HG03342 (cell line): ENCODE measurements at regions not wholly inside any gene's neighbourhood (a gene's known extent, or its start where the extent isn't known, plus 50 kb on each side); places are given as distances from the start of the nearest gene placed in this dataset.
"Not testable (repeated sequence)": the region's sequence is repeated elsewhere in the genome, so short reads cannot be mapped to it uniquely, and the experiment has no call there.

ENCODE experiments used
- ATAC-seq: cut with Tn5 transposase; IDR thresholded peaks from one replicate; pipeline ENCODE4 v1.9.1; 2021; ENCODE audit warnings: mild to moderate bottlenecking, moderate library complexity; ENCODE audit not compliant: unreplicated experiment

DNA sequence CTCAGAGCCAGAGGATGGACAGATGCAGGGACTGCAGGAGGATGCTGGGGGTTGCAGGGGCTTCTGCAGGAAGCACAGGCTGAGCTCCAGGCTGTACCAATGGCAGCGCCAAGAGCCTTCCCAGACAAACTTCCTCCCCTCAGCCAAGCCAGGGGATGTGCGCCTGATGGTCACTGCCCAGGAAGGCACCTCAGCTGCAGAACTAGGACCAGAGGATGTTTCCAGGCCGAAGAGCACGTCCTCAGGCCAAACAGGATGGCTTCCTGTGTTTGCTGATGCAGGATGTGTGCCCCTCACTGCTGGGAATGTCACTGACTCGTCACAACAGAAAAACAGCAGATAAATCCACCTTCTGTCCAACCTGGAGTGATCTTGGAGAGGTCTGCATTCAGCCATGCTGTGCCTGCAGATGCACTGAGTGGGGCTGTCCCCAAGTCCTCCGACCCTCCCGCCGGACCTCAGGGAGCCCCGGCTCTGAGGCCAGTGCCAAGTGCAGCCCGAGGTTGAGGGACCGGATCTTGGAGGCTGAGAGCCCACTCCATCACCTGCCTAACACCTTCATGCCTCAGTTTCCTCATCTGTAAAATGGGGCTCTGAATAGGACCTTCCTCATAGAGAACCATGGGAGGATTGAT lies 152.5 kb upstream of the CHST15 start:
- no peak for ATAC-seq

DNA sequence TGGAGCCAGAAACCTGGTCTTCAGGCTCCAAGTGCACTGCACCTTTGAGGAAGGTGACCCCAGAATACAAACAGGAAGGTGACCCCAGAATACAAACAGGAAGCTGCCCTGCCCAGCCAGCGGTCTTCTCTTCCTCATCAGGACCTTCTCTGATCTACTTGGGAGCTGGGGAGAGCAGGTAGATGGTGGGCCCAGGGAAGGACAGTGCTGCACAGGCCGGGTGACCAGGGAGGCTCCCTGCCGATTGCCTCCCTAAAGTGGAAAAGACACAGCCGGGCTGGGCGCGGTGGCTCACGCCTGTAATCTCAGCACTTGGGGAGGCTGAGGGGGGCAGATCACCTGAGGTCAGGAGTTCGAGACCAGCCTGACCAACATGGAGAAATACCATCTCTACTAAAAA lies 151.8 kb upstream of the CHST15 start:
- ATAC-seq = no peak

DNA sequence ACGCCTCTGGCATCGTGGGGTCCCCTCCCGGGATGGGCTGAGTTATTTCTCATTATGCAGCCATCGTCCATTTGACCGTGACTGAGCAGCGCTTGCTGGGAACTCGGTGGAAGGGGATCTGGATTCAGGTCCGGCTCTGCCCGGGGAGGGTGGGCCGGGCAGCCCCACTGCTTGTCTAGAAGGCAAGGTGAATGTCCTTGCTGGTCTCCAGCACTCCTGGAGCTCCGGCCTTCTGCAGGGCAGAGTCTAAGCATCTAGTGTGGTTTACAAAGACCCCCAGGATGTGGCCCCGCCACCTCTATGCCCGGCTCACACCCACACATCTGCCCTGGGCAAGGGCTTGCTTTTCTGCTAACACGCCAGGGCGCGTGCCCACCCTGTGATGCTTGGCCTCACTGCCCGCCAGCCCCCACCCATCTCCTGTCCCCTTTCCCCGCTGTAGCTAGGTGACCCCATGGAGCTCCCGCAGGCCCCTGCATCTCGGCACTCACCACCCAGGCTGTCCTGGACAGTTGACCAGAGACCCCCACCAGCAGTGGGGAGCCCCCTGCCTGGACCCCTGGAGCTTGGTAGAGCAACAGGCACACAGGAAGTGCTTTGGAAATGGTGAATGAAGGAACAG lies 151.0 kb upstream of the CHST15 start:
- no peak for ATAC-seq

DNA sequence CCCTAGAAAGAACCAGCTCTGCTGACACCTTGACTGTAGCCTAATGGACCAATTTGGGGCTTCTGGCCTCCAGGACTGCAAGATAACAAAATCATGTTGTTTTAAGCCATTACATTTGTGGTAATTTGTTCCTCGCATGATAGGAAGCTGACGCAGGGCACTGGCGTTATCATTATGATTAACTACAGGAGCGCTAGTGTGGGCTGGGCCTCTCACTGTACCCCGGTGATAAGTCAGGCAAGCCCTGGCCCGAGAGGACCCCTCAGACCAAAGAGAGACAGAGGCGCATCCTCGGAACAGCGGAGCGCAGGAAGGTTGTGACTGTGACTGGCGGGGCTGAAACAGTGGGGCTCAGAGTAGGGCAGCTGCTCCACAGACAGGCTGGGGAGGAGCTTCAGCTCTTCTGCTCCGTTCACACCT lies 150.3 kb upstream of the CHST15 start:
- no peak for ATAC-seq

DNA sequence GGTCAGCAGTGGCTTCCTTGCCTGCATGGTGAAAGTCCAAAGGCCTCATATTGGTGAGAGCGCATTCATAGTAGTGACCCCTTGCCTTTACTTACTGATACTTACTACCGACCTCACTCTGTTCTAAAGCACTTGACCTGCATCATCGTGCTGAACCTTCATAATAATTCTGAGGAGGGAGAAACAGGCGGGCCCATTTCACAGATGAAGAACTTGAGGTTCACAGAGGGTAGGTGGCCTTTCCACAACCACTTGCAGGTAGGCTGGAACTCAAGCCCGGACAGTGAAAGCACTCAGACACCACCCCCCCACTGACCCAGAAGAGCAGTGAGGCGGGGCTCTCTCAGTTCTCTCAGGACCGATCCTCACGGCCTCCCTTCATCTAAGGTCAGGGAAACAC lies 149.4 kb upstream of the CHST15 start:
- no peak for ATAC-seq

DNA sequence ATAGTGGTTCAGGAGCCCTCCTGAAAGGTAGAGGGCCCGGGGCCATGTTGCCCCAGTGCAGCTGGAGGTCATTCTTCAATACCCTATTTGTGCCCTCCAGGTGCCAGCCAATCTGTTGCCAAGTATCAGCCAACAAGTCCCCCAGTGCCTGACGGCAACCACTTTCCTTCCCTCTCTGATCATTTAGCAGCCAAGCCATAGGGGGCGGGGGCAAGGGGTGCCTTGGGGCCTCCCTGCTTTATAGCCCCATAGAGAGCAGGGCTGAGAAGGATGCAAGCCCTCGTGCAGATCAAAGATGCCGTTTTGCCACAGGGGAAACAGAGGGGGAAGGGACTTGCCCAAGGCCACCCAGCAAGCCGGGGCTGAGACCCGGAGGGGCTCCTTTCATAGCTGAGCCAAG lies 149.0 kb upstream of the CHST15 start:
- no peak for ATAC-seq

DNA sequence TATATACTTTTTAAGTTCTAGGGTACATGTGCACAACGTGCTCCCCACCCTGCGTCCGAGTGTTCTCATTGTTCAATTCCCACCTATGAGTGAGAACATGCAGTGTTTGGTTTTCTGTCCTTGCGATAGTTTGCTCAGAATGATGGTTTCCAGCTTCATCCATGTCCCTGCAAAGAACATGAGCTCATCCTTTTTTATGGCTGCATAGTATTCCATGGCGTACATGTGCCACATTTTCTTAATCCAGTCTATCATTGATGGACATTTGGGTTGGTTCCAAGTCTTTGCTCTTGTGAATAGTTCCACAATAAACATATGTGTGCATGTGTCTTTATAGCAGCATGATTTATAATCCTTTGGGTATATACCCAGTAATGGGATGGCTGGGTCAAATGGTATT lies 148.1 kb upstream of the CHST15 start:
- ATAC-seq = not testable (repeated sequence)

DNA sequence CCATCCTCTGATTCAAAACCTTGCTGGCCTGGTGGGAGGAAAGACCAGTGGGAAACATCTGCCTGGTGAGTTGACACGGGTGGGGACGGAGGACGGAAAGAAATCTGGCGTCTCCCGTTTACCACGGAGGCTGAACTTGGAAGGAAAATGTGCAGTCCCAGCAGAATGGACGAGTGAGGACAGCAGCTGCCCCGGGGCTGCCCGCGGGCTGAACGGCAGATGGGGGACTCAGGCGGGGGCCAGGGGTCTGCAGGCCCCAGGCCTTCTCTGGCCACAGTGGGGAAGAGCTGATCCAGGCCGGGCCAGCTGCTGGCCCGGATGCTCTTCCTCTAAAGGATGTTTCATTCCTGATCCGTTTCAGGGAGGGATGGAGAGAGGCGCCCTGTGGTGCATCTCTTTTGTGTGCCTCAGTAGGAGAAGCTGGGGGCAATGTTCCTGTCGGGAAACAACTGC lies 147.5 kb upstream of the CHST15 start:
- no peak for ATAC-seq

DNA sequence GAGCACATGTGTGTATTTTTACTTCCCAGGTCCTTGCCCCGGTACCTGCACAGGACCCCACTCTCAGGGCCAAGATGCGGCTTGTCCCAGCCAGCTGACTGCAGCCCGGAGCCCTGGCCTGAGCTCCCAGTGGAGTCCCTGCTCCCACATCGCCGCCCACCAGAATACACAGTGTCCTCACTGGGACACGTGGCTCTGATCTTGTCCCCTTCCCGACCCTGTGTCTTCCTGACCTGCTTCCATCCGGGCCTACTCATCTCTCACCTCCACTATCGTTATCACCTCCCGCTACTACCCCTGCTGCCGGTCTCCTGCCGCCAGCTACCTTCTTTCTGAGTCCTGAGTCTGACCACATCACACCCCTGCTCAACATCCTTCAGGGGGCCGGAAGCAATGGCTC lies 146.3 kb upstream of the CHST15 start:
- ATAC-seq = no peak

DNA sequence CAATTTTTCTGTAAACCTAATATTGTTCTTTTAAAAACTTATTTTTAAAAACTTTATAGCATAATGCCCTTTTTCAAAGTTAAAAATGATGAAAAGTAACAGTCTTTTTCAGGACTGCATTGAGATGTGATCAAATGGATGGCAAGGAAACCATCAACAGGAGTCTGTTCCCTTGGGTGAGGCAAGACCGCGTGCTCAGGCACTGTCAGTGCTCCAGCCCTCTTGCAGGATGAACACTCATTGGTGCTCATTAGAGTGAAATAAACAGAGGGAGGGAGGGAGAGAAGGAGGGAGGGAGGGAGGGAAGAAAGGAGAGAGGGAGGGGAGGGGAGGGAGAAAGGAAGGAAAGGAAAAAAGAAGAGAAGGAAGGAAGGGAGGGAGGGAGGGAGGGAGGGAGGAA lies 145.7 kb upstream of the CHST15 start:
- ATAC-seq = no peak

DNA sequence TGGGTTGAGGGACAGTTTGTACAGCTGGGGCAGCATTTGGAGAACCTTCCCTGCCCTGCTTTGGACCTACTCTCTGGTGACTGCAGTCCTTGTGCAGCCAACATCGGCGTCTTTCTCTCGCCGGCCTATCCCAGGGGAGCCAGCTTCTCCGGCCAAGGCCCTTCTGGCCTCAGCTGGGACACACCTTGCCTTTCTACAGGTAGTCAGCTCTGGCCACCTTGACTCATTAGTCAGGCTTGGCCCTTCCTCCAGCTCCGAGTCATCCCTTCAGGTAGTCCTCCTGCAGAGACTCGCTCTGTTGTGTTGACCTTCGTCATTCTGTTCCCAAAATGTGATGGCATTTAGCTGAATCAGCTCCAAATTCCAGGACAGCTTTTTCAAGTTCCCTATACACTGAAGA lies 145.0 kb upstream of the CHST15 start:
- no peak for ATAC-seq

DNA sequence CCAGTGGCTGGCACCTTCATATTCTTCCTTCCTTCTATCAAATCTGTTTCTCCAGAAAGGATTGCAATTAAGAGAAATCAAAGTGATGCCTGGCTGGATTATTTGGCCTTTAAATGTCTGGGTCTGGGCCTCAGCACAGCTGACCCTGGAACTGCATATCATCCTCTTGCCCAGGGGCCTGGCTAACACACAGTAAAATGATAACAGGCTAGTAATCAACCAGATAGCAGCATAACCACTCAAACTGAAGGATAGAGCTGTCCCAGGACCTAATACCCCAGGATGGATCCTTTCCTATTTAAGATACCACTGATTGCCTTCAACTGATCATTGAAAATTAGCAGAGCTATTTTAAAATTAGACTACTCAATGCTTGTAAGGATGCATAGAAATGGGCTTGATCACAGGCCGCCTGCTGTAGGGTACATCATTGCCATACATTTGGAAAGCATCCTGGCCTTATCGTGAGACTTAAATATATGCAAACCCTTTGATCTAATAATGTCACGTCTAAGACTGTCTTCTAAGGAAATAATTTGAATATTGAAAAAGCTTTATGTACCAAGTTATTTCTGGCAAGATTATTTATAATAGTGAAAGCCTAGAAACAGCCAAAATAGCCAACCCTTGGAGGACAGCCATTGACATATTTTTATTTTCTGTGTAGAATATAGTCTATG lies 144.0 kb upstream of the CHST15 start:
- no peak for ATAC-seq

DNA sequence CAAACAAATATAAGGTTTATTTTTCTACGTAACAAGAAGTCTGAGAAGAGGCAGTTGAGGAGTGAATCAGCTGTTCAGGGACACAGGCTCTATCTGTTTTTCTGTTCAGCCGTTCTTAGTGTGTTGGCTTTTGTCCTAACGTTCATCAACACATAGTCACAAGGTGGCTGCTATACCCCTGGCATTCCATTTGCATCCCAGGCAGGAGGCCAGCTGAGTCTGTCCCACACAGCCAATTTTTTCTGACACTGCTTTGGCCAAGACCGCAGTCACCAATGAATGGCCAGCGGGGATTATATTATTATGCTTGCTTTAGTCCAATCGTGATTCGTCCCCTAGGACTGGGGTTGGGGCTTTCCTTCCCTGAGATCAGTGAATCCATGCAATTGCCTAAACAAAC lies 143.4 kb upstream of the CHST15 start:
- no peak for ATAC-seq

DNA sequence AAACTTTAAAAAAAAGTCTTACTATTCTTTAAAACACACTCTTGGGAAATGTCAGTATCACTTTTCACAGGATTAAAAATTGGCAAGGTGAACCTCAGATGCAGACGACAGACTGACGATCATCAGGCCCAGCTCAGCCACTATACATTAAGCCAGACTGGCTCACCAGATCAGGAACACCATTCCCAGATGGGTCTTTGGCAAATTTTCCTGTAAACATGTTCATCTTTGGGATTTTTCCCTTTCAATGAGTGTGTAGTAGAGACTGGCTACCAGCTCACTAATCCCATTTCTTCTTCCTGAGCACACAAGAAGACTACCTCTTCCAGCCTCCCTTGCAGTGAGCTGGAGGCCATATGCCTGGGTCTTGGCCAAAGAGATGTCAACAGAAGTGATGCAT lies 142.7 kb upstream of the CHST15 start:
- no peak for ATAC-seq

DNA sequence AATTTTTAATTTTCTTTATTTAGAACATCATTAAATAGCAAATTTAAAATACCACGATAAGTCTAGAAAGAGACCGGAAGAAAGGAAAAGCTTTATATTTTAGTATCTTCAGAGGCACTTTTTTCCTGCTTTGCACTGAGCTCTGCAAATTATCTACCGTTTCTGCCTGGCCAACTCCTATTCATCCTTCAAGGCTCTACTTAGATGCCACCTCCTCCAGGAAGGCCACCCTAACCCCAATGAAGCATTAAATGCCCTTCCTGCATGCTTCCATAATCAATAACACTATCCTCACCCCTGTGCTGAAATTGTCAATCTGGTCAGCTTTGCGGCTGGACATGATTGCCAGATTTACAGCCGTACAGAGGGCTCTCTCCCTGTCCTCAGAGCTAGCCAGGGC lies 141.8 kb upstream of the CHST15 start:
- no peak for ATAC-seq

DNA sequence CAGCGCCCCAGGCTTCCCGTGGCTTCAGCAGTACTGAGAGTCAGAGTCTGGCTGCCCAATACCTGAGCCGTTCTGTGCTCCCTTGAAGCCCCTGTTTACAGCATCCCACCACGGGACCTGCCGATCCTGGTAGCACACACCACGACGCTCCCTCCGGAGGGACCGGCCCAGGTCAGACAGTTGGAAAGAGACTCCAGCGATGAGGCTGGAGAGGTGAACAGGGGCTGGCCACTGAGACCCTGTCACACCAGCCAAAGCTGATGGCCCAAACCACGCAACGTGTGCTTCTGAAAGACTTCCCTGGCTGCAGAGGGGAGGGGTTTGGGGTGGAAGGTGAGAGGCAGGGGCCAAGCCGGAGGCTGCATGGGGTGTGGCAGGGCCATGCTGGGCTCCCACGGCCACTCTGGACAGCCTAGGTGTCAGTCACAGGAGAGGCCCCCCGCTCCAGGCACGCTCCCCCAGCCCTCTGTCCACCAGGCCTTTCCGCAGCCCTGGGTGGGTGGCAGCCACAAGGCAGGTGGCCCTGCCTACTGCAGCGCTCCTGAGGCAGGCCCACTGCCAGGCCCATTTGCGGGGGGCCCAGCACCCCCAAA lies 140.2 kb upstream of the CHST15 start:
- no peak for ATAC-seq

DNA sequence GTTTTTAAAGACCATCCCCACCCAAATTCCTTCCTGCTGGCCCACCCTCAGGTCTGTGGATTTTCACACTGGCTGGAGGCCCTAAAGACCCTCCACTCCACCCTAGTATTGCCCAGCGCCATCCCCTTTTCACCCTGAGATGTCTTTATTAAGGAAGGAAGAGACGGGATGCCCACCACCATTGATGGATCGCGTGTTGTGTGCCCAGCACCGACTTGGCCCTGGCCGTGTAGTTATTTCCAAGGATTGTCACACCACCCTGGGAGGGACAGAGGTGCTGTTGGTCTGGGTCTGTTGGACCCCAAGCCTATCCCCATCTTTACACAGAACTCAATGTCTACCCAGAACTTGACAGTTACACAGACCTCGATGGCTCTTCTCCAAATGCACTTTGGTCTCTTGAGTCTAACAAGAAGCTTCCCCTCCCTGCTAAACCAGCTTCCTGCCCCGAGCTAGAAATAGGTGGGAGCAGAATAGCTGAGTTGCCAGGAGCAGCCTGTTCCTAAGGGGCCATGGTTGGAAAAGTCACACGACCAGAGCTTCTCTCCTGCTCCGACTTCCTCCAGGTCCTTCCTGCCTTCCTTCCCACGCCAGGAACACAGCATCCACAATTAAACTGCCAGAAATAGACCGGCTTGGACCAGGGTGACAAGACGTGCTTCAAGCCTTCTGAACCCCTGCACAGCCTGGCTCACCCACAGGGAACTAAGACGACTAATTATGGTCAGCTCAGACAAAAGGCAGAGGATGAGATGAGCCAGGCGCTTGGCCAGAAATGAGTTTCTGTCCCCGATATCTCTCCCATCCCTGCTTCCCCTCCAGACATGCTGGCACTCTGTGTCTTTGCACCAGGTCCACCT lies 139.5 kb upstream of the CHST15 start:
- ATAC-seq = no peak

DNA sequence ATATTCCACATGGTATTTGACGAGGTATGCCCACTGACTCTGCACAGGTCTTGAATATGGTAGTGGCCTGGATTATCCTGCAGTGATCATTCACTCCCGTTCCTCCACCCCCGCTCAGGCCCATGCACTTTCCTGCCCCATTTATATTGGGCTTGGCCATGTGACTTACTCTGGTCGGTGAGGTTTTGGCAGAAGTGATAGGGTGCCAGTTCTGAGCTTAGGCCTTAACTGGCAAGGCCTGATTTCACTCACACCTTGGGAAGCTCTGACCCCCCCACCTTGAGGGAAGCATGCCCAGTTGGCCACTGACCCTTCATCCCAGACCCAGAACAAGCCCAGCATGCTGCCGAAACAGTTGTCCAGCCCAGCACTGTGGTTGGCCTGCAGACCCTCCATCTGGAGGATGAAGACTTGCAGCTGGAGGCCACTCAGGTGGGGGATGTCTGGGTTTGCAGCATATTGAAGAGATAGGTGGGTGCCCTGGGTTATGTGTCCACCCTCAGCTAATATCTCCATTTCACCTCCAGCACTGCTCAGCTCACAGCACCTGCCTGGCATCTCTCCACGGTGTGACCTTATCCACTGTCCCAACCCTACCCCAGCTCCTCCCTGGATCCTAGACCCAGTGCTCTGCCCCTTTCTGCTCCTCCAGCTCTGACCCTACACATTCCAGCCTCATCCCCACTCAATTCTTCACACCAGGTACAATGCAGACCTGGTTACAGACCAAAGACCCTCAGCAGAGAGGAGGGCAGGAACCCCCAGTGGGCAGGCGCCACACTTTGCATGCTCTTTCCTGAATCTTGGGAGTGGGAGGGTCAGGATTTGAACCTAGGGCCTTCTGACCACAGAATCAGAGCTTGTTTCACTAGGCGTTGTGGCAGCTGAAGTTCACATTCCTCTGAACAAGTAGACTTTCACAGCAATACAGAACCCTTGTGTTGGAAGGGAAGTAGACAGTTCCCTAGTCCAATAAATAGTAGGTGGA lies 138.1 kb upstream of the CHST15 start:
- peak; percentile 58 for ATAC-seq

DNA sequence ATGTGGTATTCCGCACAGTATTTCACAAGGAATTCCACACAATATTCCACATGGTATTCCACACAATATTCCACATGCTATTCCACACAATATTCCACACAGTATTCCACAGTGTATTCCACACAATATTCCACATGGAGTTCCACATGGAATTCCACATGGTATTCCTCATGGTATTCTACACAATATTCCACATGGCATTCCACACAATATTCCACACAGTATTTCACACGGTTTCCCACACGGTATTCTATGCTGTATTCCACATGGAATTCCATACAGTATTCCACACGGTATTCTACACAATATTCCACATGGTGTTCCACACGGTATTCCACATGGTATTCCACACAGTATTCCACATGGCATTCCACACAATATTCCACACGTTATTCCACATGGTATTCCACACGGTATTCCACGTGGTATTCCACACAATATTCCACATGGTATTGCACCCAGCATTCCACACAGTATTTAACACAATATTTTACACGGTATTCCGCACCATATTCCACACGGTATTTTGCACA lies 137.3 kb upstream of the CHST15 start:
- ATAC-seq = no peak
